ENCODE measurements at regions not wholly inside any gene's neighbourhood (a gene's known extent, or its start where the extent isn't known, plus 50 kb on each side); places are given as distances from the start of the nearest gene placed in this dataset.
A peak's percentile ranks its signal among the peaks of the same experiment; 100 is the strongest.

- DNase-seq (ENCODE audit: low read depth) = no peak
These were observed 91.7 kb upstream of the MAP3K4 start for GRCh38 chr6:160899671-160900430.

- DNase-seq (ENCODE audit: low read depth) = no peak
These were observed 79.6 kb upstream of the MAP3K4 start for GRCh38 chr6:160911949-160912348.

- no peak for DNase-seq (ENCODE audit: low read depth)
These were observed 79.2 kb upstream of the MAP3K4 start for GRCh38 chr6:160912411-160912810.

- no peak for DNase-seq (ENCODE audit: low read depth)
These were observed 74.0 kb upstream of the MAP3K4 start for GRCh38 chr6:160917572-160917971.

GRCh38 chr6:160919723-160920440 is 71.7 kb upstream of the MAP3K4 start:
- DNase-seq (ENCODE audit: low read depth) = peak; percentile 84

- no peak for DNase-seq (ENCODE audit: low read depth)
These were observed 70.5 kb upstream of the MAP3K4 start for GRCh38 chr6:160921095-160921494.

DNA sequence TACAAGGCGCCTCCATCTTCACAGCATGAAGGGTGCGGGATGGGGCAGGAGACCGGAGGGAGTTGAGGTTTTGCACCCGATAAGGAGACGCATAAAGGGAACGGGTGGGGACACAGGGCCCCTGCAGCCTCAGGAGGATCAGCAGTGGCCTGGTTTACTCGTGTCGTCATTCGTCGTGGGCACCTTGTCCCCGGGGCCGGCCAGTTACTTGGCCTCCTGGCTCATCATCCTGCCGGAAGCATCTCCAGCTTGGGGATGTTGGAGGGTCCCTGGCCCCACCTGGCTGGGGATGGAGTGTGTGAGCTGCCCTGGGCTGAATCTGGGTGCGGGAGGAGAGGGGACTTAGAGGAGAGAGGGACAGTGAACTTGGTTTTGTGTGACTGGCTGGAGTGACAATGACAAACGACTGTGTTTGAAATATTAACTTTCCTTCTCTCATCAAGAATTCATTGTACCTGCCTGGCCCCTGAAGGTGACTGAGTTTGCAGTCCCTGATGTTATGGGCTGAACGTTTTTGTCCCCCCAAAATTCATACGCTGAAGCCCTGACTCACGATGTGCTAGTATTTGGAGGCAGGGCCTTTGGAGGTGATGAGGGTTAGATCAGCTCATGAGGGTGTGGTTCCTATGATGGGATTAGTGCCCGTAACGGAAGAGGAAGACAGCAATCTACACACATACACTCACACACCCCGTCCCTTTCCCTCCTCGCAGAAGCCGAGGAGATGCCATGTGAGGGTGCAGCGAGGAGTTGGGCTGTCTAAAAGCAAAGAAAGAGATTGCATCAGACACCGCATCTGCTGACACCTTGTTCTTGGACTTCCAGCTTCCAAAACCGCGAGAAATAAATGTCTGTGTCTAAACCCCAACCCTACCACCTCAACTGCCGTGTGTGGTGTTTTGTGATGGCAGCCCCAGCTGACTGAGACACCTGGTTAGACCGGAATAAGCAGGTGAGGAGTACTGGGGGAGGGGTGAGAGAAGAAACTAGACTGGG is 65.0 kb upstream of the MAP3K4 start:
- DNase-seq (ENCODE audit: low read depth) = no peak

DNA sequence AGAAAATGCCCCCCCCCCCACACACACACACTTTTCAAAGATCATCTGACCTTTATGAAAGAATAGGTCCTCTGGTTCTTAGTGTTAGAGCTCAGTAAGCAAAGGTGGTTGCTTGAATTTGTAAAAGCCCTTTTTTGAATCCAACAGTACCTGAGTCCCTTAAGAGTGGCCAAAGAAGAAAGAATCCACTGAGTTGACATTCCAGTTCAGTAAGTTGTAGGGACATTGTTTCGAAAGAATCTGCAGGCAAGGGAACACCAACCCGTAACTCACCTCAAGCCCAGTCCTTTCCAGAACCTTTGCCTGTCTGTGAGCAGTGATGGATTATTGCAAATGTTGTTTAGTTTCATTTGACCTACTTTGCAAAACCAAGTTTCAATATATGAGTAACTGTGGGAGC is 64.2 kb upstream of the MAP3K4 start:
- DNase-seq (ENCODE audit: low read depth) = no peak

DNA sequence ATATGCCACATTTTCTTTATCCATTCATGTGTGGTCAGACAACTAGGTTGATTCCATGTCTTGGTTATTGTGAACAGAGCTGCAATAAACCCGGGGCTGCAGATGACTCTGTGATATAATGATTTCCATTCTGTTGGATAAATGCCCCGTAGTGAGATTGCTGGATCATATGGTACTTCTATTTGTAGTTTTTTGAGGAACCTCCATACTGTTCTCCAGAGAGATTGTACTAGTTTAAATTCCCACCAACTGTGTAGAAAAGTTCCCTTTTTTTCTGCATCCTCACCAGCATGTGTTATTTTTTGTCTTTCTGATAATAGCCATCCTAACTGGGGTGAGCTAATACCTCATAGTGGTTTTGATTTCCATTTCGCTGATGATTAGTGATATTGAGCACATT is 62.2 kb upstream of the MAP3K4 start:
- no peak for DNase-seq (ENCODE audit: low read depth)

- no peak for DNase-seq (ENCODE audit: low read depth)
These were observed 61.7 kb upstream of the MAP3K4 start for GRCh38 chr6:160929831-160930230.

GRCh38 chr6:160930547-160931377 is 60.8 kb upstream of the MAP3K4 start:
- peak; percentile 24 for DNase-seq (ENCODE audit: low read depth)

- no peak for DNase-seq (ENCODE audit: low read depth)
These were observed 59.9 kb upstream of the MAP3K4 start for GRCh38 chr6:160931378-160932310.

GRCh38 chr6:160933256-160933655 is 58.3 kb upstream of the MAP3K4 start:
- DNase-seq (ENCODE audit: low read depth) = no peak

DNA sequence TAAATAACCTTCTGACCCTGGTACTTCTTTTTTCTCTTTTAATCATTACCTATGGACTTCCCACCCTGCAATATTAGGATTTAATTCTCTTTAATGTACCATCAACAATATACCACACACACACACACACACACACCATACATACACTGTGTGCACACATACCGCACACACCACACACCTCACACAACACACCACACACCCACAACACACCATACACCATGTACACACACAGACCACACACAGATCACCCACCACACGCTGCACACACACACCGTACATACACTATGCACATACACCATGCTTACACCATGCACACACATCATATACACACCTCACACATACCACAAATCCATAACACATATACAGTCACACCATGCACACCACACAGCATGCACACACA is 57.4 kb upstream of the MAP3K4 start:
- DNase-seq (ENCODE audit: low read depth) = no peak

GRCh38 chr6:160940197-160940596 is 51.4 kb upstream of the MAP3K4 start:
- DNase-seq (ENCODE audit: low read depth) = no peak
